ENCODE measurements at regions not wholly inside any gene's neighbourhood (a gene's known extent, or its start where the extent isn't known, plus 50 kb on each side); places are given as distances from the start of the nearest gene placed in this dataset.

GRCh38 chr13:37407156-37407555, 191.4 kb downstream of the POSTN start:
- TF ChIP-seq CTCF (IDR thresholded peaks at IDR 0.05): no peak
- Histone ChIP-seq H3K4me1 (no peaks in the 10 kb centered on the region), H3K4me3 (no peak overlapping the region), H3K36me3 (no peaks in the 10 kb centered on the region), H3K27me3 (no peaks in the 10 kb centered on the region), H3K27ac (no peak overlapping the region), H3K9me3 (no peaks in the 10 kb centered on the region)
- no peak for DNase-seq (ENCODE audit: low spot score)

- no peak for DNase-seq (ENCODE audit: low spot score)
- peaks cover 0 to 9% of the 10 kb centered on the region in 2 donors for H3K9me3 ChIP-seq
- no peak overlapping the region for H3K4me3 ChIP-seq
- H3K36me3 ChIP-seq: no peaks in the 10 kb centered on the region
- no peaks in the 10 kb centered on the region for H3K27me3 ChIP-seq
- TF ChIP-seq CTCF (IDR thresholded peaks at IDR 0.05): no peak
- no peak overlapping the region for H3K27ac ChIP-seq
- no peaks in the 10 kb centered on the region for H3K4me1 ChIP-seq
Observed at GRCh38 chr13:37406031-37406430, 192.5 kb downstream of the POSTN start.

GRCh38 chr13:37403776-37404527, 194.6 kb downstream of the POSTN start:
- no peak for DNase-seq (ENCODE audit: low spot score)
- H3K4me1 ChIP-seq: no peaks in the 10 kb centered on the region
- no peaks in the 10 kb centered on the region for H3K27me3 ChIP-seq
- no peak overlapping the region for H3K4me3 ChIP-seq
- peaks cover 0 to 20% of the 10 kb centered on the region in 2 donors for H3K9me3 ChIP-seq
- no peak overlapping the region for H3K27ac ChIP-seq
- H3K36me3 ChIP-seq: no peaks in the 10 kb centered on the region
- TF ChIP-seq CTCF (IDR thresholded peaks at IDR 0.05): no peak

GRCh38 chr13:37401721-37402120, 196.8 kb downstream of the POSTN start:
- TF ChIP-seq CTCF (IDR thresholded peaks at IDR 0.05): no peak
- H3K27ac ChIP-seq: no peak overlapping the region
- H3K36me3 ChIP-seq: no peaks in the 10 kb centered on the region
- H3K9me3 ChIP-seq: peaks cover 0 to 29% of the 10 kb centered on the region in 2 donors
- H3K4me1 ChIP-seq: no peaks in the 10 kb centered on the region
- no peak overlapping the region for H3K4me3 ChIP-seq
- no peaks in the 10 kb centered on the region for H3K27me3 ChIP-seq
- no peak for DNase-seq (ENCODE audit: low spot score)

- TF ChIP-seq CTCF (IDR thresholded peaks at IDR 0.05): no peak
- Histone ChIP-seq H3K4me3 (no peak overlapping the region), H3K36me3 (no peaks in the 10 kb centered on the region), H3K27ac (no peak overlapping the region), H3K4me1 (no peaks in the 10 kb centered on the region), H3K27me3 (no peaks in the 10 kb centered on the region), H3K9me3 (peaks cover 0 to 38% of the 10 kb centered on the region in 2 donors)
- no peak for DNase-seq (ENCODE audit: low spot score)
Observed at GRCh38 chr13:37397535-37397934, 201.0 kb downstream of the POSTN start.

GRCh38 chr13:37395544-37395943, 203.0 kb downstream of the POSTN start:
- Histone ChIP-seq H3K9me3 (peaks cover 0 to 26% of the 10 kb centered on the region in 2 donors), H3K27me3 (no peaks in the 10 kb centered on the region), H3K27ac (no peak overlapping the region), H3K4me3 (no peak overlapping the region), H3K4me1 (peaks cover 0 to 5% of the 10 kb centered on the region in 2 donors), H3K36me3 (no peaks in the 10 kb centered on the region)
- DNase-seq (ENCODE audit: low spot score): no peak
- TF ChIP-seq CTCF (IDR thresholded peaks at IDR 0.05): no peak

All from right atrium auricular region (tissue), 2 donors.